Activated CD4-positive, alpha-beta T cell treated with anti-CD3 and anti-CD28 coated beads for 1 hour (primary cell): ENCODE measurements at regions not wholly inside any gene's neighbourhood (a gene's known extent, or its start where the extent isn't known, plus 50 kb on each side); places are given as distances from the start of the nearest gene placed in this dataset.

Source experiments
- DNase-seq: peaks from one replicate; pipeline ENCODE4 v3.0.0-alpha.2; 2020

DNA sequence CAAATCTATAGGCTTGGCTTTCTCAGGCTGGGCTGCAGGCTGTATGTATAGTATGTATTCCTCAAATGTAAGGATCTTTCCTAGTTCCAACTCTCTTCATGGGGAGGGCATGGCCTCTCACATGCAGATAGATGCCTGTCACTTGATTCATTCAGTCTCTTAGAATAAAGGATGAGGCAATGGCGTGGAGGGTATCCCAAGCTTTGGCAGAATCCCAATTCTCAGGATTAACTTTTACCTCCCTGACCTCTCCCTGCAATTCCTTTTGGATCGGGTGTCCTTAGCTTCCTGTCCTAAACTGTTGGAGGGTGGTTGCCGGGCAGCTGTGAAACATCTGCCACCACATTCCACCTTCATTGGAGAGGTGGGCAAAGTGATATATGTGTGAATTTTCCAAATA lies 80.3 kb downstream of the INSIG2 start:
- DNase-seq, result no peak

DNA sequence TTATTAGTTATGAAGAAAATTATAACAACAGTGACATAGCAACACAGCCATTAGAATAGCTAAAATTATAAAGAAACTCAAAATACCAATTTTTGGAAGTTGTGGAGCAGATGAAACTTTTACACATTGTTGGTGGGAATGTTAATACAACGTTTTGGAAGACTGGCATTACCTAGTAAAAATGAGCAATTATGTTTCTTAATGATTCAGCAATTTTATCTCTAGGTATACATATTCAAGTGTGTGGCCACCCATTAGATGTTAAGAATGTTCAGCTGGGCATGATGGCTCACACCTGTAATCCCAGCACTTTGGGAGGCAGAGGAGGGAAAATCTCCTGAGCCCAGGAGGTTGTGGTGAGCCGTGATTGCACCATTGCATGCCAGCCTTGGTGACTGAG lies 78.8 kb downstream of the INSIG2 start:
- no peak for DNase-seq

- no peak for DNase-seq
Measured at GRCh38 chr2:118166242-118166641, 78.0 kb downstream of the INSIG2 start.

DNA sequence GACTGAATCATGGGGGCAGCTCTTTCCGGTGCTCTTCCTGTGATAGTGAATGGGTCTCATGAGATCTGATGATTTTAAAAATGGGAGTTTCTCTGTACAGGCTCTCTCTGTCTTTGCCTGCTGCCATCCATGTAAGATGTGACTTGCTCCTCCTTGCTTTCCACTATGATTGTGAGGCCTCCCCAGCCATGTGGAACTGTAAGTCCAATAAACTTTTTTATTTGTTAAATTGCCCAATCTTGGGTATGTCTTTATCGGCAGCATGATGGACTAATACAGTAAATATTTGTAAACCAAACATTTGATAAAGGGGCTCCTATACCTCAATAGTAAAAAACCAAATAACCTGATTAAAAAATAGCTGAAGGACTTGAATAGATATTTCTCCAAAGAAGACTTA lies 77.3 kb downstream of the INSIG2 start:
- no peak for DNase-seq
